C4-2B (cell line): ENCODE measurements at regions not wholly inside any gene's neighbourhood (a gene's known extent, or its start where the extent isn't known, plus 50 kb on each side); places are given as distances from the start of the nearest gene placed in this dataset.

ENCODE experiments used
- H3K27ac ChIP-seq: fragments of 450-650 bp; 2 replicates; pipeline ENCODE4 v1.5.1; 2017
- CTCF ChIP-seq: fragments of 450-650 bp; conservative IDR thresholded peaks from 2 replicates; pipeline ENCODE4 v1.5.1; 2017; ENCODE audit warnings: mild to moderate bottlenecking
- ZFX ChIP-seq: fragments of 450-650 bp; IDR thresholded peaks from 2 replicates; pipeline ENCODE4 v1.6.1; 2017

- TF ChIP-seq ZFX = no peak
- TF ChIP-seq CTCF = no peak
- no peak overlapping the region for H3K27ac ChIP-seq
These were observed 199.2 kb upstream of the TNP1 start for GRCh38 chr2:217058791-217059755.

GRCh38 chr2:217057773-217058172 is 197.9 kb upstream of the TNP1 start:
- TF ChIP-seq ZFX (no peak), CTCF (no peak)
- no peak overlapping the region for H3K27ac ChIP-seq

GRCh38 chr2:217055624-217056023 is 195.8 kb upstream of the TNP1 start:
- no peak for TF ChIP-seq CTCF
- TF ChIP-seq ZFX = no peak
- H3K27ac ChIP-seq = no peak overlapping the region

GRCh38 chr2:217054791-217055190 is 194.9 kb upstream of the TNP1 start:
- TF ChIP-seq CTCF = no peak
- no peak for TF ChIP-seq ZFX

GRCh38 chr2:217052856-217053577 is 193.2 kb upstream of the TNP1 start:
- TF ChIP-seq ZFX = no peak
- no peak for TF ChIP-seq CTCF
- H3K27ac ChIP-seq = no peak overlapping the region

More at GRCh38 chr2:217054791-217055190, 194.9 kb upstream of the TNP1 start:
- H3K27ac ChIP-seq = no peak overlapping the region

- no peak overlapping the region for H3K27ac ChIP-seq
- TF ChIP-seq CTCF (no peak), ZFX (no peak)
These were observed 191.6 kb upstream of the TNP1 start for GRCh38 chr2:217051416-217051815.

- TF ChIP-seq CTCF = no peak
These were observed 190.1 kb upstream of the TNP1 start for GRCh38 chr2:217049956-217050355.

More at GRCh38 chr2:217049956-217050355, 190.1 kb upstream of the TNP1 start:
- H3K27ac ChIP-seq = no peak overlapping the region
